M059J (cell line): ENCODE measurements at regions not wholly inside any gene's neighbourhood (a gene's known extent, or its start where the extent isn't known, plus 50 kb on each side); places are given as distances from the start of the nearest gene placed in this dataset.

ENCODE experiments used
- DNase-seq: peaks from one replicate; pipeline ENCODE4 v3.0.0-alpha.2; 2012; ENCODE audit warnings: low read depth

- DNase-seq: no peak
Measured at GRCh38 chr17:6325051-6325450, 109.9 kb downstream of the AIPL1 start.

- DNase-seq: peak; percentile 6
Measured at GRCh38 chr17:6323626-6324356, 111.1 kb downstream of the AIPL1 start.

- DNase-seq: no peak
Measured at GRCh38 chr17:6322316-6322715, 112.6 kb downstream of the AIPL1 start.

GRCh38 chr17:6314311-6314710, 120.6 kb downstream of the AIPL1 start:
- no peak for DNase-seq

- no peak for DNase-seq
Measured at GRCh38 chr17:6313835-6314234, 121.1 kb downstream of the AIPL1 start.

- no peak for DNase-seq
Measured at GRCh38 chr17:6306820-6307219, 128.1 kb downstream of the AIPL1 start.

GRCh38 chr17:6305613-6306360, 129.1 kb downstream of the AIPL1 start:
- no peak for DNase-seq

- no peak for DNase-seq
Measured at GRCh38 chr17:6304894-6305612, 129.9 kb downstream of the AIPL1 start.

GRCh38 chr17:6303664-6304063, 131.3 kb downstream of the AIPL1 start:
- DNase-seq: peak; percentile 24

- no peak for DNase-seq
Measured at GRCh38 chr17:6299275-6299674, 135.6 kb downstream of the AIPL1 start.

- no peak for DNase-seq
Measured at GRCh38 chr17:6297960-6298359, 137.0 kb downstream of the AIPL1 start.

- no peak for DNase-seq
Measured at GRCh38 chr17:6297119-6297518, 137.8 kb downstream of the AIPL1 start.

- no peak for DNase-seq
Measured at GRCh38 chr17:6290488-6291196, 144.3 kb downstream of the AIPL1 start.

- DNase-seq: no peak
Measured at GRCh38 chr17:6286233-6286632, 148.7 kb downstream of the AIPL1 start.

- no peak for DNase-seq
Measured at GRCh38 chr17:6285486-6285885, 149.4 kb downstream of the AIPL1 start.

GRCh38 chr17:6279659-6280058, 155.3 kb downstream of the AIPL1 start:
- peak; percentile 12 for DNase-seq

GRCh38 chr17:6278376-6278775, 156.5 kb downstream of the AIPL1 start:
- DNase-seq: no peak

GRCh38 chr17:6276711-6277110, 158.2 kb downstream of the AIPL1 start:
- no peak for DNase-seq

- no peak for DNase-seq
Measured at GRCh38 chr17:6274310-6274709, 160.6 kb downstream of the AIPL1 start.

- peak; percentile 26 for DNase-seq
Measured at GRCh38 chr17:6269478-6269877, 165.4 kb downstream of the AIPL1 start.

GRCh38 chr17:6261466-6261865, 173.5 kb downstream of the AIPL1 start:
- DNase-seq: no peak

GRCh38 chr17:6259899-6260298, 175.0 kb downstream of the AIPL1 start:
- no peak for DNase-seq
